Spleen (tissue), 11 donors: ENCODE measurements at regions not wholly inside any gene's neighbourhood (a gene's known extent, or its start where the extent isn't known, plus 50 kb on each side); places are given as distances from the start of the nearest gene placed in this dataset.

Source experiments
- DNase-seq: peaks from one replicate; pipeline ENCODE4 v3.0.0-alpha.2; 2020
- H3K27ac ChIP-seq, 8 donors: fragments of 200-600 bp; sonication (generic) in 7 of 8; 1 replicate in 4 of 8; 2 replicates in 4 of 8; pipeline versions ENCODE4 v1.5.0 to v1.8.0; 2016 to 2021; ENCODE audit warnings: inconsistent platforms in 4 of 8, mild to moderate bottlenecking in 4 of 8, moderate library complexity in 1 of 8
- H3K27me3 ChIP-seq, 7 donors: fragments of 200-600 bp; sonication (generic) in 6 of 7; replicated peaks in 1 of 7; 1 replicate in 4 of 7; 2 replicates in 3 of 7; pipeline versions ENCODE4 v1.5.0 to v1.8.0; 2016 to 2021; ENCODE audit warnings: inconsistent platforms in 3 of 7, mild to moderate bottlenecking in 1 of 7
- H3K36me3 ChIP-seq, 6 donors: fragments of 200-600 bp; sonication (generic) in 5 of 6; 1 replicate in 4 of 6; 2 replicates in 2 of 6; pipeline versions ENCODE4 v1.5.0 to v1.8.0; 2016 to 2021; ENCODE audit warnings: inconsistent platforms in 2 of 6
- H3K4me1 ChIP-seq, 6 donors: fragments of 200-600 bp; sonication (generic) in 5 of 6; 1 replicate in 3 of 6; 2 replicates in 3 of 6; pipeline versions ENCODE4 v1.5.0 to v1.8.0; 2016 to 2021; ENCODE audit warnings: inconsistent platforms in 3 of 6
- H3K4me3 ChIP-seq, 8 donors: fragments of 200-600 bp; sonication (generic) in 7 of 8; 1 replicate in 4 of 8; 2 replicates in 4 of 8; pipeline versions ENCODE4 v1.5.0 to v1.8.0; 2016 to 2021; ENCODE audit warnings: inconsistent platforms in 4 of 8, mild to moderate bottlenecking in 4 of 8, moderate library complexity in 2 of 8
- H3K9me3 ChIP-seq, 8 donors: fragments of 200-600 bp; sonication (generic) in 7 of 8; 1 replicate in 4 of 8; 2 replicates in 4 of 8; pipeline versions ENCODE4 v1.5.0 to v1.8.0; 2016 to 2021; ENCODE audit warnings: inconsistent platforms in 4 of 8
- CTCF ChIP-seq, 11 experiments: fragments of 200-600 bp in 7 of 11; fragments of 450-650 bp in 4 of 11; sonication (generic) in 4 of 11; IDR thresholded peaks in 8 of 11; conservative IDR thresholded peaks in 3 of 11; 1 replicate in 7 of 11; 2 replicates in 4 of 11; pipeline versions ENCODE4 v1.4.0 to v1.8.0; 2016 to 2021; ENCODE audit warnings: antibody characterized with exemption in 11 of 11, inconsistent platforms in 4 of 11, mild to moderate bottlenecking in 1 of 11
- POLR2A ChIP-seq, 3 donors: fragments of 450-650 bp; IDR thresholded peaks; one replicate each; pipeline ENCODE4 v1.5.1; 2017; ENCODE audit warnings: antibody characterized with exemption in 3 of 3, mild to moderate bottlenecking in 1 of 3
- POLR2AphosphoS5 ChIP-seq, 3 donors: sonication (generic); formaldehyde crosslinking; IDR thresholded peaks; one replicate each; pipeline ENCODE4 v1.5.1; 2017; ENCODE audit warnings: antibody characterized with exemption in 3 of 3
- WGBS, 5 donors: extraction: QIAGEN DNeasy Blood & Tissue Kit in 3 of 5; methylation state at CpG; one replicate each; pipeline versions ENCODE4 v1.1.5 to v1.1.7; 2013 to 2018; 5-methylcytosine and 5-hydroxymethylcytosine counted together
- intact Hi-C: fragments of 100-400 bp; cut with DNase I; formaldehyde crosslinking; loops from one replicate; pipeline ENCODE4 v1.15.0; 2023; ENCODE audit warnings: low total_unique reads
- donor health status: healthy with polysubstance abuse.
- donor health status: DM: no; HTN: no; CAD: no; lungs with moderate emphysema.
- donor health status: DM: no; HTN: no; CAD: no.
- donor health status: Bipolar disorder and iron deficiency.
- donor health status: healthy.
- donor health status: DM: no; HTN: no; CAD: no.
- donor health status: DM: yes; HTN: yes; CAD: no.

GRCh38 chr13:63344711-63345110 is 1929.1 kb upstream of the PCDH20 start:
- 77 to 94% (median 81%) methylated on average over 1 of the region's 1 CpG for WGBS, 5 donors
- no peak for DNase-seq
- Histone ChIP-seq H3K27me3 (no peaks in the 10 kb centered on the region), H3K4me1 (no peaks in the 10 kb centered on the region), H3K27ac (no peak overlapping the region), H3K9me3 (peaks cover 0 to 7% (median 0%) of the 10 kb centered on the region in 8 donors), H3K4me3 (no peak overlapping the region), H3K36me3 (no peaks in the 10 kb centered on the region)
- intact Hi-C loops, result no loop called here
- TF ChIP-seq POLR2AphosphoS5 (IDR thresholded peaks at IDR 0.05) (no peak), POLR2A (IDR thresholded peaks at IDR 0.05) (no peak), CTCF (IDR thresholded peaks at IDR 0.05 in 8 of 11, conservative IDR thresholded peaks at IDR 0.05 in 3 of 11) (no peak)

GRCh38 chr13:63337921-63338320 is 1922.3 kb upstream of the PCDH20 start:
- WGBS, 5 donors, result 56 to 82% (median 68%) methylated on average over 5 of the region's 5 CpGs
- intact Hi-C loops, result no loop called here

GRCh38 chr13:63337041-63337440 is 1921.4 kb upstream of the PCDH20 start:
- Histone ChIP-seq H3K27me3 (no peaks in the 10 kb centered on the region), H3K9me3 (peaks cover 0 to 37% (median 2%) of the 10 kb centered on the region in 8 donors), H3K4me3 (no peak overlapping the region), H3K27ac (no peak overlapping the region), H3K36me3 (no peaks in the 10 kb centered on the region), H3K4me1 (no peaks in the 10 kb centered on the region)
- intact Hi-C loops, result no loop called here
- TF ChIP-seq POLR2AphosphoS5 (IDR thresholded peaks at IDR 0.05), result no peak
- no peak for TF ChIP-seq CTCF (IDR thresholded peaks at IDR 0.05 in 8 of 11, conservative IDR thresholded peaks at IDR 0.05 in 3 of 11)
- TF ChIP-seq POLR2A (IDR thresholded peaks at IDR 0.05), result no peak
- WGBS, 5 donors, result 58 to 76% (median 62%) methylated on average over 4 of the region's 4 CpGs
- peak; percentile 31 for DNase-seq

More at GRCh38 chr13:63337921-63338320, 1922.3 kb upstream of the PCDH20 start:
- no peaks in the 10 kb centered on the region for H3K36me3 ChIP-seq
- no peak for DNase-seq
- H3K4me1 ChIP-seq, result no peaks in the 10 kb centered on the region
- H3K27ac ChIP-seq, result no peak overlapping the region
- H3K4me3 ChIP-seq, result no peak overlapping the region
- no peaks in the 10 kb centered on the region for H3K27me3 ChIP-seq
- peaks cover 0 to 37% (median 2%) of the 10 kb centered on the region in 8 donors for H3K9me3 ChIP-seq
- TF ChIP-seq CTCF (IDR thresholded peaks at IDR 0.05 in 8 of 11, conservative IDR thresholded peaks at IDR 0.05 in 3 of 11), result no peak
- TF ChIP-seq POLR2AphosphoS5 (IDR thresholded peaks at IDR 0.05), result no peak
- no peak for TF ChIP-seq POLR2A (IDR thresholded peaks at IDR 0.05)

- Histone ChIP-seq H3K4me1 (no peaks in the 10 kb centered on the region), H3K4me3 (no peak overlapping the region), H3K27me3 (no peaks in the 10 kb centered on the region), H3K9me3 (peaks cover 0 to 37% (median 2%) of the 10 kb centered on the region in 8 donors), H3K36me3 (no peaks in the 10 kb centered on the region), H3K27ac (no peak overlapping the region)
- TF ChIP-seq POLR2A (IDR thresholded peaks at IDR 0.05) (no peak), POLR2AphosphoS5 (IDR thresholded peaks at IDR 0.05) (no peak), CTCF (IDR thresholded peaks at IDR 0.05 in 8 of 11, conservative IDR thresholded peaks at IDR 0.05 in 3 of 11) (no peak)
- WGBS, 5 donors, result 55 to 75% (median 68%) methylated on average over 1 of the region's 1 CpG
- intact Hi-C loops, result no loop called here
- no peak for DNase-seq
These were observed 1920.9 kb upstream of the PCDH20 start for GRCh38 chr13:63336549-63336948.
